Thymus (tissue), 11 donors: ENCODE measurements at regions not wholly inside any gene's neighbourhood (a gene's known extent, or its start where the extent isn't known, plus 50 kb on each side); places are given as distances from the start of the nearest gene placed in this dataset.

ENCODE experiments used
- DNase-seq, 9 donors: peaks; one replicate each; pipeline ENCODE4 v3.0.0-alpha.2; 2013; ENCODE audit warnings: low spot score in 9 of 9, low read depth in 6 of 9, missing footprints in 1 of 9
- H3K27ac ChIP-seq, 2 donors: one replicate each; pipeline ENCODE4 v1.5.1; 2013; ENCODE audit warnings: control low read depth in 1 of 2, low read depth in 1 of 2, low read length in 1 of 2, mild to moderate bottlenecking in 1 of 2, moderate library complexity in 1 of 2
- H3K27me3 ChIP-seq, 2 donors: one replicate each; pipeline ENCODE4 v1.5.1; 2013; ENCODE audit warnings: low read length in 1 of 2; ENCODE audit not compliant: control insufficient read depth in 2 of 2, insufficient read depth in 1 of 2
- H3K36me3 ChIP-seq, 2 donors: one replicate each; pipeline ENCODE4 v1.5.1; 2013; ENCODE audit warnings: low read length in 1 of 2, mild to moderate bottlenecking in 1 of 2, moderate library complexity in 1 of 2; ENCODE audit not compliant: control insufficient read depth in 2 of 2, insufficient read depth in 2 of 2
- H3K4me1 ChIP-seq, 2 donors: one replicate each; pipeline ENCODE4 v1.5.1; 2013; ENCODE audit warnings: low read length in 2 of 2; ENCODE audit not compliant: control insufficient read depth in 2 of 2, insufficient read depth in 2 of 2
- H3K4me3 ChIP-seq, 2 donors: one replicate each; pipeline ENCODE4 v1.5.1; 2013; ENCODE audit warnings: low read length in 2 of 2, control low read depth in 1 of 2, mild to moderate bottlenecking in 1 of 2
- H3K9me3 ChIP-seq, 2 donors: one replicate each; pipeline ENCODE4 v1.5.1; 2013; ENCODE audit warnings: low read length in 1 of 2, mild to moderate bottlenecking in 1 of 2; ENCODE audit not compliant: control insufficient read depth in 2 of 2, insufficient read depth in 1 of 2
- WGBS: extraction: QIAGEN DNeasy Blood & Tissue Kit; methylation state at CpG from one replicate; pipeline ENCODE4 v1.1.7; 2013; 5-methylcytosine and 5-hydroxymethylcytosine counted together
- donor health status: healthy.

GRCh38 chr4:43903456-43903855 is 545.2 kb downstream of the KCTD8 start:
- no peak for DNase-seq
- no peaks in the 10 kb centered on the region for H3K27me3 ChIP-seq
- no peaks in the 10 kb centered on the region for H3K36me3 ChIP-seq
- no peak overlapping the region for H3K4me3 ChIP-seq
- WGBS: 98% methylated on average over 4 of the region's 4 CpGs
- H3K27ac ChIP-seq: no peak overlapping the region
- peaks cover 0 to 4% of the 10 kb centered on the region in 2 donors for H3K9me3 ChIP-seq
- H3K4me1 ChIP-seq: no peaks in the 10 kb centered on the region

GRCh38 chr4:43918377-43918776 is 530.2 kb downstream of the KCTD8 start:
- no peak overlapping the region for H3K4me3 ChIP-seq
- DNase-seq: no peak
- H3K9me3 ChIP-seq: no peaks in the 10 kb centered on the region
- H3K36me3 ChIP-seq: no peaks in the 10 kb centered on the region
- WGBS: 91% methylated on average over 3 of the region's 3 CpGs
- no peaks in the 10 kb centered on the region for H3K27me3 ChIP-seq
- H3K27ac ChIP-seq: no peak overlapping the region
- H3K4me1 ChIP-seq: no peaks in the 10 kb centered on the region

GRCh38 chr4:43932448-43932847 is 516.2 kb downstream of the KCTD8 start:
- WGBS: 95% methylated on average over 2 of the region's 2 CpGs
- Histone ChIP-seq H3K4me1 (no peaks in the 10 kb centered on the region), H3K36me3 (no peaks in the 10 kb centered on the region)

DNA sequence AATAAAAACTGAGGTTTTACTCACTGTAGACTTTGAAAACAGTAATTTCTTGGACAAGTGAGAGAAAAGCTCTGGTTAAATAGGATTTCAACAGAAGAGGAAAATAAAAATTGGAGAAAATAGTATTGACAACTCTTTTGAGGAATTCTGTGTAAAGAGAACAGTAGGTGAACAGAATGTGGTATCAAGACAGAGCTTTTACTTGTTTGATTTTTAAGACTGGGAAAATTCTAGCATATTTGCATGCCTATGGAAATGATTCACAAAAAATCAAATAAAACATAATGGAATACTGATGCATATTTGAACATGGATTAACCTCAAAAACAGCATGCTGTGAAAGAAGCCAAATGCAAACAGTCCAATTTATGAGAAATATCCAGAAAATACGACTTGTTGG is 504.6 kb downstream of the KCTD8 start:
- H3K36me3 ChIP-seq: no peaks in the 10 kb centered on the region
- H3K27me3 ChIP-seq: no peaks in the 10 kb centered on the region
- H3K4me1 ChIP-seq: no peaks in the 10 kb centered on the region
- no peaks in the 10 kb centered on the region for H3K9me3 ChIP-seq
- 81% methylated on average over 1 of the region's 1 CpG for WGBS
- H3K27ac ChIP-seq: no peak overlapping the region
- no peak overlapping the region for H3K4me3 ChIP-seq
- DNase-seq: no peak

More at GRCh38 chr4:43932448-43932847, 516.2 kb downstream of the KCTD8 start:
- no peak overlapping the region for H3K4me3 ChIP-seq
- DNase-seq: no peak
- H3K27ac ChIP-seq: no peak overlapping the region
- no peaks in the 10 kb centered on the region for H3K27me3 ChIP-seq
- no peaks in the 10 kb centered on the region for H3K9me3 ChIP-seq

- Histone ChIP-seq H3K36me3 (no peaks in the 10 kb centered on the region), H3K9me3 (no peaks in the 10 kb centered on the region), H3K27ac (no peak overlapping the region), H3K4me1 (no peaks in the 10 kb centered on the region), H3K4me3 (no peak overlapping the region), H3K27me3 (no peaks in the 10 kb centered on the region)
- 91% methylated on average over 1 of the region's 1 CpG for WGBS
- DNase-seq: no peak
Measured at GRCh38 chr4:43959976-43960375, 488.6 kb downstream of the KCTD8 start.

GRCh38 chr4:43968011-43968410 is 480.6 kb downstream of the KCTD8 start:
- no peak overlapping the region for H3K4me3 ChIP-seq
- no peaks in the 10 kb centered on the region for H3K36me3 ChIP-seq
- no peaks in the 10 kb centered on the region for H3K27me3 ChIP-seq
- no peaks in the 10 kb centered on the region for H3K4me1 ChIP-seq
- no peaks in the 10 kb centered on the region for H3K9me3 ChIP-seq
- 97% methylated on average over 9 of the region's 9 CpGs for WGBS
- no peak overlapping the region for H3K27ac ChIP-seq
- no peak for DNase-seq

DNA sequence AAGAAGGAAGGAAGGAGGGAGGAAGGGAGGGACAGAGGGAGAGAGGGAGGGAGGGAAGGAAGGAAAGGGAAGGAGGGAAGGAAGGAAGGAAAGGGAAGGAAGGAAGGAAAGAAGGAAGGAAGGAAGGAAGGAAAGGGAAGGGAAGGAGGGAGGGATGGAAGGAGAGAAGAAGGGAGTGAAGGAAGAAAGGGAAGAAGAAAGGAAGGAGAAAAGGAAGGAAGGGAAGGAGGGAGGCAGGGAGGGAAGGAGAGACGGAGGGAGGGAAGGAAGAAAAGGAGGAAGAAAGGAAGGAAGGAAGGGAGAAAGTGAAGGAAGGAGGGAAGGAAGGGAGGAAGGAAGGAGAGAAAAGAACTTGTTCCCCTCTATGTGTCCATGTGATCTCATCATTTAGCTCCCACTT is 465.0 kb downstream of the KCTD8 start:
- no peak overlapping the region for H3K4me3 ChIP-seq
- WGBS: 84% methylated on average over 1 of the region's 1 CpG
- DNase-seq: no peak
- H3K4me1 ChIP-seq: no peaks in the 10 kb centered on the region
- H3K9me3 ChIP-seq: no peaks in the 10 kb centered on the region
- H3K36me3 ChIP-seq: no peaks in the 10 kb centered on the region
- no peak overlapping the region for H3K27ac ChIP-seq
- H3K27me3 ChIP-seq: no peaks in the 10 kb centered on the region

- Histone ChIP-seq H3K4me3 (no peak overlapping the region), H3K27ac (no peak overlapping the region), H3K36me3 (no peaks in the 10 kb centered on the region), H3K9me3 (no peaks in the 10 kb centered on the region), H3K4me1 (no peaks in the 10 kb centered on the region), H3K27me3 (no peaks in the 10 kb centered on the region)
- 96% methylated on average over 9 of the region's 9 CpGs for WGBS
- no peak for DNase-seq
Measured at GRCh38 chr4:43987331-43987944, 461.2 kb downstream of the KCTD8 start.

DNA sequence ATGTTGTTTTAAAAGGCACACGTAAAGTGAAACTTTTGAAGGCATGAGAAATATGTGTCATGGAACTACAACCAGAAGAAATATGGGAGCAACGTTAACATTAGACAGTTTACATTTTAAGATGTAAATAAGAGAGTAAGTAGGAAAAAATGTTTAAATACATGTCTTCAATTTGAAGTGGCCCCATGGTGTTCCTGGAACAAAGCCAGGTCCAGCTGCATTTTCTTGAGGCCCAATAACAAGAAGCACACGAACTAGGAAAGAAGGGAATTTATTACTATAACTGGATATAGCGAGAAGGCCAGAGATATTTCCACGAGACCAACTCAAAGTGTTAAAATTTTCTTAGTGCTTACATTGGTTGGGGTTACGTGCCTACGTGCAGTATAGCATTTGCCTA is 458.1 kb downstream of the KCTD8 start:
- Histone ChIP-seq H3K9me3 (no peaks in the 10 kb centered on the region), H3K27ac (no peak overlapping the region), H3K36me3 (no peaks in the 10 kb centered on the region), H3K4me1 (no peaks in the 10 kb centered on the region), H3K4me3 (no peak overlapping the region), H3K27me3 (no peaks in the 10 kb centered on the region)
- no peak for DNase-seq
- 91% methylated on average over 7 of the region's 7 CpGs for WGBS

GRCh38 chr4:43990963-43991362 is 457.6 kb downstream of the KCTD8 start:
- Histone ChIP-seq H3K36me3 (no peaks in the 10 kb centered on the region), H3K9me3 (no peaks in the 10 kb centered on the region), H3K27ac (no peak overlapping the region), H3K4me3 (no peak overlapping the region), H3K4me1 (no peaks in the 10 kb centered on the region), H3K27me3 (no peaks in the 10 kb centered on the region)
- no peak for DNase-seq
- 86% methylated on average over 3 of the region's 3 CpGs for WGBS
